Transverse colon (tissue), 4 donors: ENCODE measurements at regions not wholly inside any gene's neighbourhood (a gene's known extent, or its start where the extent isn't known, plus 50 kb on each side); places are given as distances from the start of the nearest gene placed in this dataset.

Source experiments
- CTCF ChIP-seq, 5 experiments: fragments of 200-600 bp in 3 of 5; fragments of 450-650 bp in 2 of 5; sonication (generic) in 3 of 5; IDR thresholded peaks; 1 replicate in 2 of 5; 2 replicates in 3 of 5; pipeline ENCODE4 v1.5.1; 2016 to 2017; ENCODE audit warnings: antibody characterized with exemption in 5 of 5, inconsistent platforms in 3 of 5, mild to moderate bottlenecking in 2 of 5, moderate library complexity in 1 of 5
- POLR2AphosphoS5 ChIP-seq, 3 donors: sonication (generic); formaldehyde crosslinking; IDR thresholded peaks; one replicate each; pipeline ENCODE4 v1.6.1; 2016; ENCODE audit warnings: antibody characterized with exemption in 3 of 3

GRCh38 chr12:4193821-4194220, 79.7 kb upstream of the CCND2 start:
- TF ChIP-seq CTCF (IDR thresholded peaks at IDR 0.05) (no peak), POLR2AphosphoS5 (IDR thresholded peaks at IDR 0.05) (no peak)
